Gastroesophageal sphincter (tissue), 4 donors: ENCODE measurements at regions not wholly inside any gene's neighbourhood (a gene's known extent, or its start where the extent isn't known, plus 50 kb on each side); places are given as distances from the start of the nearest gene placed in this dataset.

Source experiments
- ATAC-seq: fragments of 150-250 bp; one replicate; pipeline ENCODE4 v1.9.1; 2016; ENCODE audit warnings: mild to moderate bottlenecking, moderate library complexity
- H3K27ac ChIP-seq, 4 donors: fragments of 200-600 bp; sonication (generic) in 3 of 4; 1 replicate in 3 of 4; 2 replicates in 1 of 4; pipeline ENCODE4 v1.5.1; 2016 to 2019
- H3K27me3 ChIP-seq: fragments of 200-600 bp; sonication (generic); one replicate; pipeline ENCODE4 v1.5.1; 2019
- H3K36me3 ChIP-seq, 2 donors: fragments of 200-600 bp; sonication (generic); one replicate each; pipeline ENCODE4 v1.5.1; 2019; ENCODE audit warnings: control low read depth in 1 of 2
- H3K4me1 ChIP-seq, 3 donors: fragments of 200-600 bp; sonication (generic); 1 replicate in 2 of 3; 2 replicates in 1 of 3; pipeline ENCODE4 v1.5.1; 2016 to 2019; ENCODE audit warnings: control low read depth in 2 of 3
- H3K4me3 ChIP-seq, 2 donors: fragments of 200-600 bp; sonication (generic); one replicate each; pipeline ENCODE4 v1.5.1; 2019; ENCODE audit warnings: mild to moderate bottlenecking in 1 of 2, moderate library complexity in 1 of 2
- H3K9me3 ChIP-seq, 3 donors: fragments of 200-600 bp; sonication (generic); one replicate each; pipeline ENCODE4 v1.5.1; 2017 to 2019; ENCODE audit warnings: control low read depth in 2 of 3
- CTCF ChIP-seq, 4 experiments: fragments of 200-600 bp in 2 of 4; fragments of 450-650 bp in 2 of 4; sonication (generic) in 1 of 4; IDR thresholded peaks; one replicate each; pipeline ENCODE4 v1.5.1; 2017 to 2019; ENCODE audit warnings: antibody characterized with exemption in 4 of 4, mild to moderate bottlenecking in 2 of 4, moderate library complexity in 2 of 4
- EP300 ChIP-seq: sonication (generic); formaldehyde crosslinking; IDR thresholded peaks from one replicate; pipeline ENCODE4 v1.6.1; 2017; ENCODE audit warnings: antibody characterized with exemption, mild to moderate bottlenecking
- POLR2A ChIP-seq, 2 donors: fragments of 450-650 bp; IDR thresholded peaks; one replicate each; pipeline ENCODE4 v1.6.1; 2017; ENCODE audit warnings: antibody characterized with exemption in 2 of 2, mild to moderate bottlenecking in 2 of 2, moderate library complexity in 1 of 2
- POLR2AphosphoS5 ChIP-seq: sonication (generic); formaldehyde crosslinking; IDR thresholded peaks from one replicate; pipeline ENCODE4 v1.6.1; 2017; ENCODE audit warnings: antibody characterized with exemption
- WGBS, 2 donors: methylation state at CpG; one replicate each; pipeline ENCODE4 v1.1.5; 2018; ENCODE audit warnings: low coverage in 1 of 2; 5-methylcytosine and 5-hydroxymethylcytosine counted together

- ATAC-seq: no peak
- Histone ChIP-seq H3K9me3 (no peaks in the 10 kb centered on the region), H3K4me1 (peaks cover 0 to 6% (median 0%) of the 10 kb centered on the region in 3 donors), H3K27ac (no peak overlapping the region), H3K4me3 (no peak overlapping the region), H3K27me3 (no peaks in the 10 kb centered on the region), H3K36me3 (no peaks in the 10 kb centered on the region)
- WGBS, 2 donors: 47 to 48% methylated on average over 5 of the region's 5 CpGs
- TF ChIP-seq POLR2A (IDR thresholded peaks at IDR 0.05) (no peak), EP300 (no peak), POLR2AphosphoS5 (no peak), CTCF (IDR thresholded peaks at IDR 0.05) (no peak)
Measured at GRCh38 chr11:104830508-104830907, 67.8 kb downstream of the CASP12 start.

GRCh38 chr11:104830080-104830479 is 68.2 kb downstream of the CASP12 start:
- WGBS, 2 donors: 16 to 17% methylated on average over 2 of the region's 2 CpGs
- Histone ChIP-seq H3K4me3 (no peak overlapping the region), H3K27ac (no peak overlapping the region), H3K9me3 (no peaks in the 10 kb centered on the region), H3K27me3 (no peaks in the 10 kb centered on the region), H3K36me3 (no peaks in the 10 kb centered on the region), H3K4me1 (peaks cover 0 to 6% (median 0%) of the 10 kb centered on the region in 3 donors)
- no peak for ATAC-seq
- TF ChIP-seq POLR2A (IDR thresholded peaks at IDR 0.05) (no peak), POLR2AphosphoS5 (peak; percentile 24), CTCF (IDR thresholded peaks at IDR 0.05) (no peak), EP300 (no peak)

GRCh38 chr11:104826772-104827171 is 71.5 kb downstream of the CASP12 start:
- Histone ChIP-seq H3K4me3 (no peak overlapping the region), H3K27ac (no peak overlapping the region), H3K36me3 (no peaks in the 10 kb centered on the region), H3K27me3 (no peaks in the 10 kb centered on the region), H3K9me3 (no peaks in the 10 kb centered on the region), H3K4me1 (peaks cover 0 to 6% (median 0%) of the 10 kb centered on the region in 3 donors)
- 80 to 93% methylated on average over 1 of the region's 1 CpG for WGBS, 2 donors
- no peak for ATAC-seq
- TF ChIP-seq CTCF (IDR thresholded peaks at IDR 0.05) (no peak), EP300 (no peak), POLR2A (IDR thresholded peaks at IDR 0.05) (no peak), POLR2AphosphoS5 (no peak)

GRCh38 chr11:104823657-104824056 is 74.6 kb downstream of the CASP12 start:
- Histone ChIP-seq H3K4me1 (no peaks in the 10 kb centered on the region), H3K27ac (no peak overlapping the region), H3K36me3 (no peaks in the 10 kb centered on the region), H3K27me3 (no peaks in the 10 kb centered on the region), H3K4me3 (no peak overlapping the region), H3K9me3 (no peaks in the 10 kb centered on the region)
- no peak for TF ChIP-seq POLR2AphosphoS5
- TF ChIP-seq CTCF (IDR thresholded peaks at IDR 0.05): no peak
- no peak for TF ChIP-seq POLR2A (IDR thresholded peaks at IDR 0.05)
- no peak for TF ChIP-seq EP300
- 91 to 100% methylated on average over 1 of the region's 1 CpG for WGBS, 2 donors
- ATAC-seq: no peak

- ATAC-seq: no peak
- TF ChIP-seq POLR2AphosphoS5 (no peak), EP300 (no peak), CTCF (IDR thresholded peaks at IDR 0.05) (no peak), POLR2A (IDR thresholded peaks at IDR 0.05) (no peak)
- WGBS, 2 donors: 74 to 100% methylated on average over 2 of the region's 2 CpGs
Measured at GRCh38 chr11:104820431-104820830, 77.8 kb downstream of the CASP12 start.

More at GRCh38 chr11:104820431-104820830, 77.8 kb downstream of the CASP12 start:
- no peak overlapping the region for H3K27ac ChIP-seq
- H3K27me3 ChIP-seq: no peaks in the 10 kb centered on the region
- no peaks in the 10 kb centered on the region for H3K4me1 ChIP-seq
- no peaks in the 10 kb centered on the region for H3K9me3 ChIP-seq
- H3K4me3 ChIP-seq: no peak overlapping the region
- H3K36me3 ChIP-seq: no peaks in the 10 kb centered on the region
